ENCODE measurements at regions not wholly inside any gene's neighbourhood (a gene's known extent, or its start where the extent isn't known, plus 50 kb on each side); places are given as distances from the start of the nearest gene placed in this dataset.

GRCh38 chr5:124161266-124161665 is 585.2 kb downstream of the ZNF608 start:
- no peaks in the 10 kb centered on the region for H3K36me3 ChIP-seq
- DNase-seq: no peak
- ATAC-seq: no peak

GRCh38 chr5:124160265-124160664 is 586.2 kb downstream of the ZNF608 start:
- H3K27ac ChIP-seq: no peak overlapping the region
- H3K9me3 ChIP-seq: peaks cover 9% of the 10 kb centered on the region
- no peak for ATAC-seq
- no peaks in the 10 kb centered on the region for H3K36me3 ChIP-seq
- peaks cover 10% of the 10 kb centered on the region for H3K4me1 ChIP-seq
- H3K4me3 ChIP-seq: no peak overlapping the region
- DNase-seq: no peak
- H3K27me3 ChIP-seq (ENCODE audit: low read depth): no peaks in the 10 kb centered on the region
- no peak for TF ChIP-seq CTCF (IDR thresholded peaks at IDR 0.05)
- intact Hi-C loops (cut with DNase I): no loop called here

More at GRCh38 chr5:124161266-124161665, 585.2 kb downstream of the ZNF608 start:
- no peaks in the 10 kb centered on the region for H3K27me3 ChIP-seq (ENCODE audit: low read depth)
- no peak overlapping the region for H3K4me3 ChIP-seq
- H3K27ac ChIP-seq: no peak overlapping the region
- intact Hi-C loops (cut with DNase I): no loop called here
- no peaks in the 10 kb centered on the region for H3K9me3 ChIP-seq
- no peak for TF ChIP-seq CTCF (IDR thresholded peaks at IDR 0.05)
- peaks cover 10% of the 10 kb centered on the region for H3K4me1 ChIP-seq

- peaks cover 10% of the 10 kb centered on the region for H3K4me1 ChIP-seq
- no peak for ATAC-seq
- no peaks in the 10 kb centered on the region for H3K36me3 ChIP-seq
- no peak for TF ChIP-seq CTCF (IDR thresholded peaks at IDR 0.05)
- peak overlapping the region; percentile 12 for H3K4me3 ChIP-seq
- H3K27me3 ChIP-seq (ENCODE audit: low read depth): no peaks in the 10 kb centered on the region
- DNase-seq: no peak
- peaks cover 26% of the 10 kb centered on the region for H3K9me3 ChIP-seq
- H3K27ac ChIP-seq: no peak overlapping the region
- intact Hi-C loops (cut with DNase I): no loop called here
Observed at GRCh38 chr5:124157320-124157719, 589.1 kb downstream of the ZNF608 start.

- intact Hi-C loops (cut with DNase I): no loop called here
- no peak overlapping the region for H3K27ac ChIP-seq
- TF ChIP-seq CTCF (IDR thresholded peaks at IDR 0.05): no peak
Observed at GRCh38 chr5:124156415-124156996, 589.9 kb downstream of the ZNF608 start.

GRCh38 chr5:124154714-124155113 is 591.7 kb downstream of the ZNF608 start:
- DNase-seq (no peak), ATAC-seq (no peak)
- Histone ChIP-seq H3K36me3 (no peaks in the 10 kb centered on the region), H3K9me3 (peaks cover 29% of the 10 kb centered on the region), H3K27ac (no peak overlapping the region), H3K4me3 (no peak overlapping the region), H3K4me1 (peaks cover 10% of the 10 kb centered on the region), H3K27me3 (ENCODE audit: low read depth) (no peaks in the 10 kb centered on the region)
- no peak for TF ChIP-seq CTCF (IDR thresholded peaks at IDR 0.05)
- intact Hi-C loops (cut with DNase I): no loop called here

More at GRCh38 chr5:124156415-124156996, 589.9 kb downstream of the ZNF608 start:
- peaks cover 26% of the 10 kb centered on the region for H3K9me3 ChIP-seq
- H3K27me3 ChIP-seq (ENCODE audit: low read depth): no peaks in the 10 kb centered on the region
- no peaks in the 10 kb centered on the region for H3K36me3 ChIP-seq
- no peak for ATAC-seq
- peaks cover 10% of the 10 kb centered on the region for H3K4me1 ChIP-seq
- H3K4me3 ChIP-seq: no peak overlapping the region
- DNase-seq: no peak
